Nephron progenitor cell (in vitro differentiated cells): ENCODE measurements at regions not wholly inside any gene's neighbourhood (a gene's known extent, or its start where the extent isn't known, plus 50 kb on each side); places are given as distances from the start of the nearest gene placed in this dataset.

ENCODE experiments used
- DNase-seq: peaks from one replicate; pipeline ENCODE4 v3.0.0; 2021
- H3K27ac Mint-ChIP-seq: 2 replicates; pipeline ENCODE4 v1.8.0; 2021; ENCODE audit warnings: mild to moderate bottlenecking, moderate library complexity, mixed read lengths
- H3K27me3 Mint-ChIP-seq: 2 replicates; pipeline ENCODE4 v1.8.0; 2021; ENCODE audit warnings: mild to moderate bottlenecking, low read depth, mixed read lengths; ENCODE audit not compliant: poor library complexity
- H3K36me3 Mint-ChIP-seq: 2 replicates; pipeline ENCODE4 v1.8.0; 2021; ENCODE audit warnings: low read depth, mixed read lengths
- H3K4me1 Mint-ChIP-seq: 2 replicates; pipeline ENCODE4 v1.8.0; 2021; ENCODE audit warnings: mixed read lengths
- H3K4me3 Mint-ChIP-seq: 2 replicates; pipeline ENCODE4 v1.8.0; 2021; ENCODE audit warnings: mild to moderate bottlenecking, moderate library complexity, mixed read lengths
- H3K9me3 Mint-ChIP-seq: 2 replicates; pipeline ENCODE4 v1.8.0; 2021; ENCODE audit warnings: mild to moderate bottlenecking, moderate library complexity, mixed read lengths
- CTCF ChIP-seq: fragments of 200-600 bp; sonication (generic); IDR thresholded peaks from 2 replicates; pipeline ENCODE4 v1.5.0; 2021; ENCODE audit warnings: antibody characterized with exemption

DNA sequence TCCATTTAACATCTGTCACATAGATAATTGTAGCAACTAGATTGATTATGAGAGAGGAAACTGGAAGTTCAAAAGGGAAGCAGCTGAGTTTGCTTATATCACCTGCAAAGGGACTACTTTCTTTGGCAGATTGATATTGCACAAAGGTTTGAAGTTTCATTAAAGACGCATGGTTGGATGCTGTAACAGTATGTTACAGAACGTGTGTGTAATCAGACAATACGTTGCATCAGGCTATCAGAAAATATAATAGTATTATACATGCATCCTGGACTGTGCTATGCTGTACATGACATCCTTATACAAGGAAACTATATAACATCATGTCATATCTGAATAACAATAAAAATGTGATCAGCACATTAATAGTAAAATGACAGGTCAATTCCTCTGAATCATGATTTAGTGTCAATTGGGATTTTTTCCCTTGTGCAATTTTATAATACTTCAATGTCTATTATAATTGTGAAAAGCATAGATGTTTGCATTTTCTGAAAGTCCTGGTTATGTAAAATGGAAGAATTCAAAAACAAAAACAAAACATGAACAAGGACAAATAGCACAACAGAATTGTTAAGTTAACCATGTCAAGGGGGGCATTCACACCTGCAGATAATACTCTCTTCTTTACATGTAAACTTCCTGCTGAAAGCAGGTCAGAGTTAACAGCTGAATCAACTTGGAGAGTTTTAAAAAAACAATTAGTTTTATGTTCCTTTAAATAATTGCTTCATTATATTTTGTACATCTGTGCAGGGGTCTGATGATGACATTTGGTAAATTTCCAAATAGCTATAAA is 283.2 kb upstream of the KCNH8 start:
- H3K9me3 Mint-ChIP-seq: no peaks in the 10 kb centered on the region
- no peak for DNase-seq
- H3K27ac Mint-ChIP-seq: no peak overlapping the region
- no peak overlapping the region for H3K4me3 Mint-ChIP-seq
- no peaks in the 10 kb centered on the region for H3K27me3 Mint-ChIP-seq
- no peaks in the 10 kb centered on the region for H3K36me3 Mint-ChIP-seq
- no peak for TF ChIP-seq CTCF
- H3K4me1 Mint-ChIP-seq: peaks cover under 1% of the 10 kb centered on the region

GRCh38 chr3:18862077-18862476 is 286.2 kb upstream of the KCNH8 start:
- DNase-seq: no peak
- no peaks in the 10 kb centered on the region for H3K36me3 Mint-ChIP-seq
- peaks cover 17% of the 10 kb centered on the region for H3K4me1 Mint-ChIP-seq
- no peak overlapping the region for H3K4me3 Mint-ChIP-seq
- H3K9me3 Mint-ChIP-seq: no peaks in the 10 kb centered on the region
- H3K27me3 Mint-ChIP-seq: no peaks in the 10 kb centered on the region
- no peak overlapping the region for H3K27ac Mint-ChIP-seq
- no peak for TF ChIP-seq CTCF

DNA sequence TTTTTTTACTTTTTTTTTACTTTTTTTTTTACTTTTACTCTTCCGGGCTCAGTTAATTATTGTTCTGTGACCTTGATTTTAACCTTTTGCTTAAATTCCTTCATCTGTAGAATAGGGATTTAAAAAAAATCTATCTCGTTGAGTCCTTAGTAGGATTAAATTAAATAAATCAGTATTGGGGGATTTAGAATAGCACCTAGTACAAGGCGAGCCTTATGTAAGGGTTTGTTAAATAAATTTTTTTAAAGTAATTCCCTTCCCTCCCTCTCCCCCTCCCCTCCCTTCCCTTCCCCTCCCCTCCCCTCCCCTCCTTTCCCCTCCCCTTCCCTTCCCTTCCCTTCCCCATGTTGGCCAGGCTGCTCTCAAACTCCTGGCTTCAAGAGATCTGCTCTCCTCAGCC is 287.2 kb upstream of the KCNH8 start:
- Mint-ChIP-seq H3K27ac (no peak overlapping the region), H3K27me3 (no peaks in the 10 kb centered on the region), H3K4me3 (no peak overlapping the region), H3K9me3 (no peaks in the 10 kb centered on the region), H3K4me1 (peaks cover 17% of the 10 kb centered on the region), H3K36me3 (no peaks in the 10 kb centered on the region)
- no peak for DNase-seq
- no peak for TF ChIP-seq CTCF

DNA sequence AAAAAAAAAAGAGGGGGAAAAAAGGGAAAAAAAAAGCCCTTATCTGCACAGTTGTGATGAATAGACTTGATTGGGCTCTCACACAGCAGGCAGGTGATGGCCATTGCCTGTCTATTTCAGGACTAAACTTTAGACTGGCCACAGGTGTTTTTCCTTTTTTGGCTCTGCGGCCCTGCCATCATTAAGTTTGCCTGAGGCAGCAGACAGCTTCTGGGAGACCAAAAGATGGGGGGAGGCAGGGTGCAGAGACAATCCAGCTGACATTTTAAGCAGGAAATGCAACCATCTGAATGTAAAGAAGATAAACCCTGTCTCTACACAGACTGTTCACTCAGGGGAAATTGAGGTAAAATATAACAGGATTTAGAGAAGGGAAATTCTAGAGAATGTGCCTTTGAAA is 295.0 kb upstream of the KCNH8 start:
- Mint-ChIP-seq H3K4me3 (no peak overlapping the region), H3K27me3 (no peaks in the 10 kb centered on the region), H3K4me1 (peaks cover 9% of the 10 kb centered on the region), H3K36me3 (no peaks in the 10 kb centered on the region), H3K27ac (no peak overlapping the region), H3K9me3 (no peaks in the 10 kb centered on the region)
- DNase-seq: no peak
- no peak for TF ChIP-seq CTCF

GRCh38 chr3:18847583-18848197 is 300.6 kb upstream of the KCNH8 start:
- Mint-ChIP-seq H3K27me3 (no peaks in the 10 kb centered on the region), H3K27ac (no peak overlapping the region), H3K36me3 (no peaks in the 10 kb centered on the region), H3K4me1 (peaks cover 17% of the 10 kb centered on the region), H3K9me3 (no peaks in the 10 kb centered on the region), H3K4me3 (no peak overlapping the region)
- peak; percentile 44 for TF ChIP-seq CTCF
- no peak for DNase-seq

- Mint-ChIP-seq H3K4me1 (peaks cover 11% of the 10 kb centered on the region), H3K9me3 (no peaks in the 10 kb centered on the region), H3K27ac (no peak overlapping the region), H3K4me3 (no peak overlapping the region), H3K27me3 (no peaks in the 10 kb centered on the region), H3K36me3 (no peaks in the 10 kb centered on the region)
- no peak for TF ChIP-seq CTCF
- DNase-seq: no peak
Measured at GRCh38 chr3:18843983-18844382, 304.3 kb upstream of the KCNH8 start.
